ENCODE measurements at regions not wholly inside any gene's neighbourhood (a gene's known extent, or its start where the extent isn't known, plus 50 kb on each side); places are given as distances from the start of the nearest gene placed in this dataset.
"Not testable (repeated sequence)": the region's sequence is repeated elsewhere in the genome, so short reads cannot be mapped to it uniquely, and the experiment has no call there.

- no peak for DNase-seq
Observed at GRCh38 chr5:74396913-74397622, 243.5 kb downstream of the ENC1 start.

GRCh38 chr5:74394916-74395880 lies 245.3 kb downstream of the ENC1 start:
- DNase-seq = no peak

- DNase-seq = no peak
Observed at GRCh38 chr5:74394528-74394915, 246.0 kb downstream of the ENC1 start.

GRCh38 chr5:74393943-74394342 lies 246.6 kb downstream of the ENC1 start:
- no peak for DNase-seq

GRCh38 chr5:74392711-74393351 lies 247.7 kb downstream of the ENC1 start:
- DNase-seq = no peak

GRCh38 chr5:74391410-74391809 lies 249.1 kb downstream of the ENC1 start:
- DNase-seq = no peak

- DNase-seq = no peak
Observed at GRCh38 chr5:74390822-74391221, 249.7 kb downstream of the ENC1 start.

- no peak for DNase-seq
Observed at GRCh38 chr5:74390306-74390637, 250.3 kb downstream of the ENC1 start.

GRCh38 chr5:74389531-74390305 lies 250.8 kb downstream of the ENC1 start:
- DNase-seq = no peak

GRCh38 chr5:74388411-74388810 lies 252.1 kb downstream of the ENC1 start:
- not testable (repeated sequence) for DNase-seq

GRCh38 chr5:74386571-74387334 lies 253.8 kb downstream of the ENC1 start:
- no peak for DNase-seq

- DNase-seq = no peak
Observed at GRCh38 chr5:74384851-74385250, 255.7 kb downstream of the ENC1 start.

- no peak for DNase-seq
Observed at GRCh38 chr5:74382987-74383593, 257.4 kb downstream of the ENC1 start.

GRCh38 chr5:74382123-74382855 lies 258.2 kb downstream of the ENC1 start:
- no peak for DNase-seq

- no peak for DNase-seq
Observed at GRCh38 chr5:74380193-74380592, 260.3 kb downstream of the ENC1 start.

GRCh38 chr5:74378464-74378863 lies 262.1 kb downstream of the ENC1 start:
- DNase-seq = no peak

- DNase-seq = no peak
Observed at GRCh38 chr5:74376187-74376586, 264.3 kb downstream of the ENC1 start.

GRCh38 chr5:74375271-74375670 lies 265.3 kb downstream of the ENC1 start:
- no peak for DNase-seq

GRCh38 chr5:74374656-74375055 lies 265.9 kb downstream of the ENC1 start:
- no peak for DNase-seq

- DNase-seq = no peak
Observed at GRCh38 chr5:74373076-74373475, 267.5 kb downstream of the ENC1 start.

- no peak for DNase-seq
Observed at GRCh38 chr5:74372502-74373064, 267.9 kb downstream of the ENC1 start.

Data from stimulated activated naive CD4-positive, alpha-beta T cell treated with Interleukin-2 at 50 U/mL for 16 hours (primary cell).